HepG2 (cell line): ENCODE measurements at regions not wholly inside any gene's neighbourhood (a gene's known extent, or its start where the extent isn't known, plus 50 kb on each side); places are given as distances from the start of the nearest gene placed in this dataset.

Source experiments
- ATAC-seq: fragments of 200-7000 bp; cut with Tn5 transposase; 3 replicates; pipeline ENCODE4 v1.9.1; 2020; ENCODE audit warnings: mild to moderate bottlenecking, moderate library complexity
- BruUV-seq: library from RNA; stranded (reverse); fragments of 400-500 nt; replicated peaks from 2 replicates; lab custom pipeline; 2021; lab: Mats Ljungman, UMichigan
- CTCF ChIA-PET: fragments of 300-600 bp; formaldehyde crosslinking; extraction: SDS; loops from one replicate; lab custom pipeline; 2021; ENCODE audit warnings: low total read pairs, inconsistent platforms, low intra/inter-chr PET ratio; lab: Yijun Ruan, JAX
- POLR2A ChIA-PET: fragments of 350-600 bp; sonication (Branson Sonifier 250); formaldehyde crosslinking; loops from one replicate; lab custom pipeline; 2020; ENCODE audit warnings: antibody characterized with exemption, inconsistent platforms; lab: Yijun Ruan, JAX
- DNase-seq: peaks from one replicate; pipeline ENCODE4 v3.0.0-alpha.2; 2015; ENCODE audit warnings: low spot score
- FAIRE-seq: peaks from 3 replicates; lab custom pipeline; 2011; peaks lifted over from hg19 to GRCh38; lab: Jason Lieb, UNC
- H2AFZ ChIP-seq: one replicate; pipeline ENCODE4 v1.6.1; 2011; ENCODE audit warnings: low read length, inconsistent platforms
- H3K27ac ChIP-seq: fragments of 300-600 bp; 3 replicates; pipeline ENCODE4 v1.8.0; 2011; ENCODE audit warnings: mixed run types, mild to moderate bottlenecking, mixed read lengths, low read length, inconsistent platforms; ENCODE audit not compliant: insufficient read depth; ENCODE audit errors: extremely low read length
- H3K27me3 ChIP-seq, 2 experiments: fragments of 200-600 bp in 1 of 2; 2 replicates in 1 of 2; 3 replicates in 1 of 2; pipeline versions ENCODE4 v1.6.0 to v1.8.0; 2011; ENCODE audit warnings: low read length in 2 of 2, mild to moderate bottlenecking in 2 of 2, moderate library complexity in 2 of 2, inconsistent platforms in 1 of 2; ENCODE audit not compliant: insufficient read depth in 2 of 2, control insufficient read depth in 1 of 2
- H3K36me3 ChIP-seq, 2 experiments: fragments of 200-600 bp in 1 of 2; replicated peaks in 1 of 2; 2 replicates in 1 of 2; 3 replicates in 1 of 2; pipeline versions ENCODE4 v1.5.1 to v1.8.0; 2011; ENCODE audit warnings: low read length in 2 of 2, inconsistent platforms in 1 of 2; ENCODE audit not compliant: insufficient read depth in 2 of 2, control insufficient read depth in 1 of 2
- H3K4me1 ChIP-seq: 2 replicates; pipeline ENCODE4 v1.5.1; 2012; ENCODE audit warnings: low read length, inconsistent platforms; ENCODE audit not compliant: insufficient read depth
- H3K4me2 ChIP-seq: 2 replicates; pipeline ENCODE4 v1.6.0; 2011; ENCODE audit warnings: low read depth, low read length, inconsistent platforms
- H3K4me3 ChIP-seq, 3 experiments: fragments of 200-600 bp in 1 of 3; sonication (generic), shearing (Covaris generic) in 1 of 3; replicated peaks in 1 of 3; 2 replicates each; pipeline ENCODE4 v1.5.1; 2011 to 2016; ENCODE audit warnings: low read length in 3 of 3, inconsistent platforms in 2 of 3, low read depth in 2 of 3, mild to moderate bottlenecking in 2 of 3, control low read depth in 1 of 3, mixed read lengths in 1 of 3; ENCODE audit not compliant: insufficient read depth in 1 of 3
- H3K79me2 ChIP-seq: one replicate; pipeline ENCODE4 v1.6.1; 2011; ENCODE audit warnings: low read length, inconsistent platforms; ENCODE audit not compliant: insufficient read depth
- H3K9ac ChIP-seq: 2 replicates; pipeline ENCODE4 v1.6.0; 2011; ENCODE audit warnings: mild to moderate bottlenecking, low read depth, low read length, inconsistent platforms; ENCODE audit not compliant: insufficient read depth
- H3K9me3 ChIP-seq: 2 replicates; pipeline ENCODE4 v1.5.1; 2012; ENCODE audit warnings: mild to moderate bottlenecking, low read length
- H4K20me1 ChIP-seq: 2 replicates; pipeline ENCODE4 v1.6.0; 2011; ENCODE audit warnings: inconsistent platforms, mild to moderate bottlenecking, low read length, moderate library complexity; ENCODE audit not compliant: insufficient read depth
- AGO1 ChIP-seq: fragments of 200-400 bp; formaldehyde crosslinking; IDR thresholded peaks from 2 replicates; pipeline ENCODE4 v1.6.1; 2017; ENCODE audit warnings: mild to moderate bottlenecking, low read depth, low read length, moderate library complexity; ENCODE audit not compliant: poor library complexity, severe bottlenecking
- CREB1 ChIP-seq, 2 experiments: fragments of 450-650 bp in 1 of 2; IDR thresholded peaks; 2 replicates each; pipeline ENCODE4 v1.6.1; 2016 to 2017; ENCODE audit warnings: control low read depth in 1 of 2, mild to moderate bottlenecking in 1 of 2, missing compliant biosample characterization in 1 of 2, missing genetic modification characterization in 1 of 2
- GTF2F1 ChIP-seq: fragments of 150-350 bp; IDR thresholded peaks from 2 replicates; pipeline ENCODE4 v1.6.1; 2014; ENCODE audit warnings: low read length
- JDP2 ChIP-seq: sonication (generic); formaldehyde crosslinking; IDR thresholded peaks from 2 replicates; pipeline ENCODE4 v1.8.1; 2022; ENCODE audit warnings: missing genetic modification reagents, borderline replicate concordance
- ONECUT2 ChIP-seq: sonication (generic); formaldehyde crosslinking; IDR thresholded peaks from 2 replicates; pipeline ENCODE4 v1.4.0; 2020; ENCODE audit warnings: missing genetic modification reagents
- RXRB ChIP-seq: IDR thresholded peaks from 2 replicates; pipeline ENCODE4 v1.6.1; 2016; ENCODE audit warnings: borderline replicate concordance, missing genetic modification reagents, missing compliant biosample characterization
- ZFP1 ChIP-seq: IDR thresholded peaks from 2 replicates; pipeline ENCODE4 v1.6.1; 2016
- ZNF251 ChIP-seq: sonication (generic); formaldehyde crosslinking; IDR thresholded peaks from 2 replicates; pipeline ENCODE4 v1.9.0; 2021; ENCODE audit warnings: mild to moderate bottlenecking, missing genetic modification reagents
- ZNF333 ChIP-seq: sonication (generic); formaldehyde crosslinking; IDR thresholded peaks from 2 replicates; pipeline ENCODE4 v1.4.0; 2020; ENCODE audit warnings: mild to moderate bottlenecking, missing genetic modification reagents, borderline replicate concordance
- ZNF512 ChIP-seq: sonication (generic); formaldehyde crosslinking; IDR thresholded peaks from 2 replicates; pipeline ENCODE4 v1.4.0; 2020; ENCODE audit warnings: mild to moderate bottlenecking, missing genetic modification reagents
- ZNF577 ChIP-seq: sonication (generic); formaldehyde crosslinking; IDR thresholded peaks from 2 replicates; pipeline ENCODE4 v1.4.0; 2020; ENCODE audit warnings: mild to moderate bottlenecking, low read depth, missing genetic modification reagents, borderline replicate concordance
- WGBS: methylation state at CpG from one replicate; pipeline ENCODE4 v1.1.6; 2017; ENCODE audit warnings: low lambda C conversion rate; 5-methylcytosine and 5-hydroxymethylcytosine counted together
- in situ Hi-C: cut with HindIII; loops from 2 replicates; pipeline ENCODE4 v1.10.0; 2017; ENCODE audit warnings: low pct_unique_long_range_greater_than_20kb; ENCODE audit not compliant: extremely low pct_ligation_motif_present
- intact Hi-C: fragments of 100-400 bp; cut with micrococcal nuclease; formaldehyde crosslinking; loops from one replicate; pipeline ENCODE4 v1.10.0; 2022; ENCODE audit not compliant: unreplicated experiment

DNA sequence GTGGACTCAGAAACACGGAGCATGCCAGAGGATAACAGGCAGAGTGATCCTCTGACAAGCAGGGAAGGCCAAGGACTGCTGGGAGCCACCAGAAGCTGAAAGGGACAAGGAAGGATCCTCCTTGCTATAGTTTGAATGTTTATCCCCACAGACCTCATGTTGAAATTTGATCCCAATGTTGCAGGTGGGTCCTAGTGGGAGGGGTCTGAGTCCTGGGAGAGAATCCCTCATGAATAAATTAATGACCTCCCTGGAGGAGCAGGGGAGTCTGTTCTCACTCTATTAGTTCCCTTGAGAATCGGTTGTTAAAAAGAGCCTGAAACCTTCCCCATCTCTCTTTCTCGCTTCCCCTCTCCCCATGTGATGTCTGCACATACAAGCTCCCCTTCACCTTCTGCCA is 124.4 kb downstream of the FBXO15 start:
- Histone ChIP-seq H3K27me3 (peaks cover 0 to 19% of the 10 kb centered on the region in 2 experiments; a peak in 2 of 5 replicates), H3K36me3 (no peaks in the 10 kb centered on the region), H2AFZ (no peak overlapping the region), H4K20me1 (no peaks in the 10 kb centered on the region), H3K4me3 (no peak overlapping the region), H3K4me1 (no peaks in the 10 kb centered on the region), H3K9me3 (no peaks in the 10 kb centered on the region), H3K79me2 (no peaks in the 10 kb centered on the region), H3K27ac (no peak overlapping the region), H3K4me2 (no peak overlapping the region), H3K9ac (no peak overlapping the region)
- FAIRE-seq (no peak), DNase-seq (no peak), ATAC-seq (no peak)
- in situ Hi-C loops: no loop called here
- intact Hi-C loops: no loop called here
- no TSS peak for BruUV-seq
- ChIA-PET POLR2A (no interaction called here), CTCF (no interaction called here)
- TF ChIP-seq CREB1 (IDR thresholded peaks at IDR 0.05) (no peak), CREB1 (CRISPR knock-in tag; IDR thresholded peaks at IDR 0.05) (no peak), JDP2 (CRISPR knock-in tag) (no peak), GTF2F1 (no peak), RXRB (CRISPR knock-in tag) (no peak), ZFP1 (CRISPR knock-in tag) (no peak), ONECUT2 (CRISPR knock-in tag) (no peak), AGO1 (no peak), ZNF333 (CRISPR knock-in tag) (no peak), ZNF577 (CRISPR knock-in tag) (no peak), ZNF512 (CRISPR knock-in tag) (no peak), ZNF251 (CRISPR knock-in tag) (no peak)
- WGBS: 0% methylated on average over 3 of the region's 3 CpGs
